ENCODE measurements at regions not wholly inside any gene's neighbourhood (a gene's known extent, or its start where the extent isn't known, plus 50 kb on each side); places are given as distances from the start of the nearest gene placed in this dataset.

GRCh38 chr18:39854291-39854690, 2100.7 kb upstream of the PIK3C3 start:
- DNase-seq (ENCODE audit: low read depth), result no peak
- in situ Hi-C loops (cut with HindIII; ENCODE audit: low pct_unique_long_range_greater_than_20kb, low sequenced_read_pairs), result no loop called here

GRCh38 chr18:39846265-39846664, 2108.8 kb upstream of the PIK3C3 start:
- no peak for DNase-seq (ENCODE audit: low read depth)
- in situ Hi-C loops (cut with HindIII; ENCODE audit: low pct_unique_long_range_greater_than_20kb, low sequenced_read_pairs), result no loop called here

GRCh38 chr18:39845631-39846030, 2109.4 kb upstream of the PIK3C3 start:
- DNase-seq (ENCODE audit: low read depth), result no peak
- in situ Hi-C loops (cut with HindIII; ENCODE audit: low pct_unique_long_range_greater_than_20kb, low sequenced_read_pairs), result no loop called here

- in situ Hi-C loops (cut with HindIII; ENCODE audit: low pct_unique_long_range_greater_than_20kb, low sequenced_read_pairs), result no loop called here
- no peak for DNase-seq (ENCODE audit: low read depth)
Observed at GRCh38 chr18:39845106-39845505, 2109.9 kb upstream of the PIK3C3 start.

- in situ Hi-C loops (cut with HindIII; ENCODE audit: low pct_unique_long_range_greater_than_20kb, low sequenced_read_pairs), result no loop called here
- DNase-seq (ENCODE audit: low read depth), result no peak
Observed at GRCh38 chr18:39843546-39843945, 2111.5 kb upstream of the PIK3C3 start.

- no peak for DNase-seq (ENCODE audit: low read depth)
- in situ Hi-C loops (cut with HindIII; ENCODE audit: low pct_unique_long_range_greater_than_20kb, low sequenced_read_pairs), result no loop called here
Observed at GRCh38 chr18:39842366-39842914, 2112.6 kb upstream of the PIK3C3 start.

DNA sequence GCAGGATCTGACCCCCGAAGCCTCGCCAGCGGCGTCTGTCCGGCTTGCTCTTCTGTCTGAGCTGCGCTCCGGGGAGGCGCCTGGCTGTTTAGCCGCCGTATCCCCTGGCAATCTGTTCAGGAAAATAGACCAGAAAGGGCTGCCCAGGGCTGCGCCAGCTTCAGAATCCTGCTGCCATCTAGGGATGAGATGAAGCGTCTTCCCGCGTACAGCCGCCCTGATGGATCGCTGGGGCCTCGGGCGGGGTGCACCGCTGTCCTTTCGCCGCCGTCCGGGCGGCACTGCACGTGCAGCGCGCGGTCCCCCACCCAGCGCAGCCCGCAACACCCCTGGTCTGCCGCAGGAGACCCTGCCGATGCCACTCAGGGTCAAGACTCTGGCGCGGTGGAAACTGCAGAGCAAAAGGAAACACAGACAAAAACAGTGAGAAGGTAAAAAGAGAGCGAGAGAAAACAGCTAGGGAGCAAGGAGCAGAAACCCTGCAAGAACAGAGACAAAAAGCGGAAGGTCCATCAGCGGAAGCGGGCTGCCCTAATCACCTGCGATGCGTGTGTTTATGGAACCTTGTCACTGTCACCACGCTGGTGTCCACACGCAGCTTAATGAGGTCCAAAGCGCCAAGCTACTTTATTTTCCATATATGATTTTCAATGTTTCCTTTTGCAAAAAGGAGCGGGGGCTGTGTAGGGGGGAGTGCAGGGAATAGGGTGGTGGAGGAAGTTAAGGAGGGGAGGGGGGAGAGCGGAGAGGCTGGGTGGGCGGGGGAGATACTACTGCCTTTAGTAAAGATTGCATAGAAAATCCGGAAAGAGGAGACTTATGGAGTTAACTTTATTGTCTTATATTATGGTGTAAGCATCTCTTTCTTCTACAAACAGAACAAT, 2113.3 kb upstream of the PIK3C3 start:
- peak; percentile 66 for DNase-seq (ENCODE audit: low read depth)
- in situ Hi-C loops (cut with HindIII; ENCODE audit: low pct_unique_long_range_greater_than_20kb, low sequenced_read_pairs), result no loop called here

DNA sequence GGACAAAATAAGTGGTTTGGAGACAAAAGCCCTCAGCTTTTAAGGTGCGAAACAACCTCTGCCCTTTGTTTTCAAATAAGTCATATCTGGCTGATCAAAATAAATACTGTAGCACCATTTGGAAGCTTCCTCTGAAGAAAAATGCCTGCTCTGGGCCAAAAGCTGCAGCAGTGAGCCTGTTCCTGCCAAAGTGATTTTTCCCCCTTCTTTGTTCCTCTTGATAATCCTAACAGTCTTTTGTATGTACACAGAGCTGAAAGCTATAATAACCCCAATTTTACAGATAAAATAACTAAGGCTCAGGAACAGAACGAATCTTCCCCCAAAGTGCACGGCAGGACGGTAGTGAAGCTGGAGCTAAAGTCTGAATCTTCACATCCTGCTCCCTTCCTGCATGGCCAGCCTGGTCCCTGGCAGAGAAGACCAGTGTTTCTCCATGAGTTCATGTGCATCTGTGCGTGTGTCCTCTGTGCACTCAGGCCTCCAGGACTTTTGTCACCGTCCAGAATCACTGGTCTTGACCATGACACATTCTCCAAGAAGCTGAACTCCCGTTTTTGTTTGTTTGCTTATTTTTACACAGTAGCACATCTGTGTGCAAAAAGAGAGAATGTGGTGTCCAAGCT, 2114.1 kb upstream of the PIK3C3 start:
- in situ Hi-C loops (cut with HindIII; ENCODE audit: low pct_unique_long_range_greater_than_20kb, low sequenced_read_pairs), result no loop called here
- no peak for DNase-seq (ENCODE audit: low read depth)

DNA sequence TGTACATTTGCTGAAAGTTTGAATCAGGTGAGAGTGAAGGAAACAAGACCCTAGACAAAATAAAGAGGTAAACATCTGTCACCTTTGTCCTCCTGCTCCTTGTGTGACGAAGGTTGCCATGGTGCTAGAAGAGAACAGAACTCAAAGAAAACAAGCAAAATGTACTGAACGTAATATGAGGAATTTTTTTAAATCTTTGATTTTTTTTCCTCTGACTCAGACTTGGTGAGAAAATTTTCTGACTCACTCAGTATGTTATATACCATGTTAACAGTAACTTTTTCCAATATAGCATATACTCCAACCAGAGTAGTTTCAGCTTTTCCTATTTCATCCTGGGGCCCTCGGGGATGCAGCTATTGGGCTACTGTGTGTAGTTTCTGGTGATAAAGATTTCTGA, 2114.6 kb upstream of the PIK3C3 start:
- no peak for DNase-seq (ENCODE audit: low read depth)
- in situ Hi-C loops (cut with HindIII; ENCODE audit: low pct_unique_long_range_greater_than_20kb, low sequenced_read_pairs), result no loop called here

DNA sequence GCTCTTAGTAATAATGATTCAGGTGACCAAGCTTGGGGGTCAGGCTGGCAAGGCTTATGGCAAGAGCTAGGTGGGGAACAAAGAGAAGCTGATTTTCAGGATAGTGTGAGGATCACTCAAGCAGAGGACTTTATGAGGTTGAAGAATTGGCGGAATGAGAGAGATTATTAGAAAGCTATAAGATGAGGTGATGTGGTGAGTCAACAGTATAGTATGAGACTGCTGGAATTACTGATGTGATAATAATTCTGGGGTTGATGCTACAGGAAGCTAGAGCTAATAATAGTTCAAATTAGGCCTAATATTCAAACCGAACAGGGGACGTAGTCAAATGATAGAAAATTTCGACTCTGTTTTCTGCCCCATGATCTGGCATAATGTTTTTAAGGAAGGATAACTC, 2115.3 kb upstream of the PIK3C3 start:
- no peak for DNase-seq (ENCODE audit: low read depth)
- in situ Hi-C loops (cut with HindIII; ENCODE audit: low pct_unique_long_range_greater_than_20kb, low sequenced_read_pairs), result no loop called here

GRCh38 chr18:39838831-39839230, 2116.2 kb upstream of the PIK3C3 start:
- DNase-seq (ENCODE audit: low read depth), result no peak
- in situ Hi-C loops (cut with HindIII; ENCODE audit: low pct_unique_long_range_greater_than_20kb, low sequenced_read_pairs), result no loop called here

GRCh38 chr18:39835303-39836030, 2119.6 kb upstream of the PIK3C3 start:
- in situ Hi-C loops (cut with HindIII; ENCODE audit: low pct_unique_long_range_greater_than_20kb, low sequenced_read_pairs), result no loop called here
- DNase-seq (ENCODE audit: low read depth), result no peak

DNA sequence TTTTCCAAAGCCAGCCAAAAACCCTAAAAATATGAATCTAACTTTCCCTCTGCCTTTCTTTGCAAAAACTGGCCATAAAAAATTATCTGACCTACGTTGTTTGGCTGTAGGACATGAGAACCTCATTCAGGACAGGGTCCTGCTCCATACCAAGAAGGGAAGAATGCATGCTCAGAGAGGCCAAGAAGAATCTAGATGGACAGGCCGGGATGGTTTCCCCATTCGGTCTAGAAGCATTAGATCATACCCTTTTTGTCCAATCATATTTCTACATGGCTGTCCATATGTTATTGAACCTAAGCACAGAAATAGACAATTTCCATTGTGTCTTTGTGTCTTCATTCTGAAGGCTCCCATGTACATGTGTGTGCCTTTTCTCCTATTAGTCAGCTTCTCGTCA, 2120.4 kb upstream of the PIK3C3 start:
- DNase-seq (ENCODE audit: low read depth), result no peak
- in situ Hi-C loops (cut with HindIII; ENCODE audit: low pct_unique_long_range_greater_than_20kb, low sequenced_read_pairs), result no loop called here

GRCh38 chr18:39825485-39826150, 2129.4 kb upstream of the PIK3C3 start:
- peak; percentile 46 for DNase-seq (ENCODE audit: low read depth)
- in situ Hi-C loops (cut with HindIII; ENCODE audit: low pct_unique_long_range_greater_than_20kb, low sequenced_read_pairs), result no loop called here

DNA sequence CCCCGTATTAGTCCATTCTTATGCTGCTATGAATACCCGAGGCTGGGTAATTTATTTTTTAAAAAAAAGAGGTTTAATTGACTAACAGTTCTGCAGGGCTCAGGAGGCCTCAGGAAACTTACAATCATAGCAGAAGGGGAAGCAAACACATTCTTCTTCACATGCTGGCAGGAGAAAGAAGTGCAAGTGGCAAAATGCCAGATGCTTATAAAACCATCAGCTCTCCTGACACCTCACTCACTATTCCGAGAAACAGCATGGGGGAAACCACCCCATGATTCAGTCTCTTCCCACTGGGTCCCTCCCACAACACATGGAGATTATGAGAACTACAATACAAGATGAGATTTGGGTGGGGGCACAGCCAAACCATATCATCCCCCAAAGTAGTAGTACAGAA, 2148.5 kb upstream of the PIK3C3 start:
- no peak for DNase-seq (ENCODE audit: low read depth)
- in situ Hi-C loops (cut with HindIII; ENCODE audit: low pct_unique_long_range_greater_than_20kb, low sequenced_read_pairs), result no loop called here

GRCh38 chr18:39805218-39805617, 2149.8 kb upstream of the PIK3C3 start:
- in situ Hi-C loops (cut with HindIII; ENCODE audit: low pct_unique_long_range_greater_than_20kb, low sequenced_read_pairs), result no loop called here
- DNase-seq (ENCODE audit: low read depth), result no peak

DNA sequence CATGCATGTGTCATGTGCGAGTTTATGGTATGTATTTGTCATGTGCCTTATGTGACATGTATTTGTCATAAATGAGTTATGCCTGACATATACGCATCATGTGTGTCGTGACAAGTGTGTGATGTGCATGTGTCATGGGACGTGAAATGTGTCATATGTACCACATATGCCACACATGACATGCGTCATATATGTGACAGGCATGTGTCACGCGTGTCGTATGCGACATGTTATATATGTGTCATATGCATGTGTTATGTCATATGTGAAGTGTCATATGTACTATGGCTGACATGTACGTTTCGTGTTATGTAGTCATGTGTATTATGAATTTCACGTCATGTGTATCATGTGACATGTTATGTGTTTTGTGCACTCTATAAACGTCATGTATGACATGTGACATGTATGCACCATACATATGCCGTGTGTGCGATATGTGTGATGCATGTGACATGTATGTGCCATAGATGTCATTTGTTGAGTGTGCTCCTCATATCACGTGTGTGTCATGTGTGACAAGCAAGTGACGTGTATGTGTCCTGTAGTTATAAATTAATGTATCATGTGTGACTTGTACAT, 2152.3 kb upstream of the PIK3C3 start:
- DNase-seq (ENCODE audit: low read depth), result no peak
- in situ Hi-C loops (cut with HindIII; ENCODE audit: low pct_unique_long_range_greater_than_20kb, low sequenced_read_pairs), result no loop called here

- in situ Hi-C loops (cut with HindIII; ENCODE audit: low pct_unique_long_range_greater_than_20kb, low sequenced_read_pairs), result no loop called here
- DNase-seq (ENCODE audit: low read depth), result no peak
Observed at GRCh38 chr18:39801848-39802247, 2153.2 kb upstream of the PIK3C3 start.

All from Caki2 (cell line).